HG02852 (cell line): ENCODE measurements at regions not wholly inside any gene's neighbourhood (a gene's known extent, or its start where the extent isn't known, plus 50 kb on each side); places are given as distances from the start of the nearest gene placed in this dataset.
A peak's percentile ranks its signal among the peaks of the same experiment; 100 is the strongest.

Source experiments
- ATAC-seq: cut with Tn5 transposase; IDR thresholded peaks from one replicate; pipeline ENCODE4 v1.9.1; 2021; ENCODE audit warnings: mild to moderate bottlenecking, moderate library complexity; ENCODE audit not compliant: unreplicated experiment

GRCh38 chr5:12316812-12317211 is 412.6 kb upstream of the CTNND2 start:
- ATAC-seq = no peak

GRCh38 chr5:12315461-12315860 is 411.2 kb upstream of the CTNND2 start:
- ATAC-seq = no peak

GRCh38 chr5:12313602-12314001 is 409.4 kb upstream of the CTNND2 start:
- peak; percentile 64 for ATAC-seq

GRCh38 chr5:12312343-12312742 is 408.1 kb upstream of the CTNND2 start:
- ATAC-seq = no peak

- no peak for ATAC-seq
These were observed 389.9 kb upstream of the CTNND2 start for GRCh38 chr5:12294151-12294550.

GRCh38 chr5:12292610-12293204 is 388.5 kb upstream of the CTNND2 start:
- no peak for ATAC-seq

GRCh38 chr5:12284604-12285003 is 380.4 kb upstream of the CTNND2 start:
- no peak for ATAC-seq

- ATAC-seq = peak; percentile 97
These were observed 373.4 kb upstream of the CTNND2 start for GRCh38 chr5:12277504-12278192.

- no peak for ATAC-seq
These were observed 370.0 kb upstream of the CTNND2 start for GRCh38 chr5:12274236-12274635.

- ATAC-seq = no peak
These were observed 368.1 kb upstream of the CTNND2 start for GRCh38 chr5:12272389-12272788.

GRCh38 chr5:12270914-12271313 is 366.7 kb upstream of the CTNND2 start:
- no peak for ATAC-seq

GRCh38 chr5:12269164-12269563 is 364.9 kb upstream of the CTNND2 start:
- no peak for ATAC-seq

GRCh38 chr5:12258549-12258948 is 354.3 kb upstream of the CTNND2 start:
- no peak for ATAC-seq

GRCh38 chr5:12250454-12250853 is 346.2 kb upstream of the CTNND2 start:
- ATAC-seq = no peak

- no peak for ATAC-seq
These were observed 344.6 kb upstream of the CTNND2 start for GRCh38 chr5:12248831-12249230.

- no peak for ATAC-seq
These were observed 341.8 kb upstream of the CTNND2 start for GRCh38 chr5:12246036-12246435.

- no peak for ATAC-seq
These were observed 341.2 kb upstream of the CTNND2 start for GRCh38 chr5:12245429-12245828.

GRCh38 chr5:12242950-12243888 is 339.0 kb upstream of the CTNND2 start:
- ATAC-seq = no peak

GRCh38 chr5:12237837-12238575 is 333.8 kb upstream of the CTNND2 start:
- no peak for ATAC-seq

- no peak for ATAC-seq
These were observed 326.4 kb upstream of the CTNND2 start for GRCh38 chr5:12230659-12231058.

- ATAC-seq = no peak
These were observed 312.8 kb upstream of the CTNND2 start for GRCh38 chr5:12217039-12217438.
